GM18511 (cell line): ENCODE measurements at regions not wholly inside any gene's neighbourhood (a gene's known extent, or its start where the extent isn't known, plus 50 kb on each side); places are given as distances from the start of the nearest gene placed in this dataset.
A peak's percentile ranks its signal among the peaks of the same experiment; 100 is the strongest.
"Not testable (repeated sequence)": the region's sequence is repeated elsewhere in the genome, so short reads cannot be mapped to it uniquely, and the experiment has no call there.

Experiments used
- ATAC-seq: cut with Tn5 transposase; IDR thresholded peaks from one replicate; pipeline ENCODE4 v1.9.1; 2021; ENCODE audit warnings: mild to moderate bottlenecking, moderate library complexity; ENCODE audit not compliant: unreplicated experiment

GRCh38 chr2:13768274-13768673 is 864.2 kb upstream of the LRATD1 start:
- peak; percentile 49 for ATAC-seq

- no peak for ATAC-seq
Observed at GRCh38 chr2:13770279-13770678, 862.2 kb upstream of the LRATD1 start.

DNA sequence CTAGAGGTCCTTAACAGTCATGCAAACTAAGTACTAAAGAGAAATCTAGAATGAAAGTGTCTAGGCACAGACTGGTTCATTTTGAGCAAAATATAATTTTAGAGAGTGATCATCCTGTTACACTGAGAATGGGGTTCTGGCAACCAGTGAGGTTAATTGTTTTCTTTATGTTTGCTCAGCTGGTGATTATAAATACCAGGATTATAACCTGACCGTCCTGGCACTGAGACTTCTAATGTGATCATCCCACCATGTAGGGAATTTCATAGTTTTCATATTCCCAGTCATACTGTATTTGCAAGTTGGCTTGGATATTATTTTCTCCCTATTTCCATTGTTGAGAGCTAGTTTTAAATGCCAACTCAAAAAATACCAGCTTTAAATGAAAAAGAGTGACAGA is 852.5 kb upstream of the LRATD1 start:
- ATAC-seq, result no peak

- ATAC-seq, result no peak
Observed at GRCh38 chr2:13791019-13791547, 841.4 kb upstream of the LRATD1 start.

DNA sequence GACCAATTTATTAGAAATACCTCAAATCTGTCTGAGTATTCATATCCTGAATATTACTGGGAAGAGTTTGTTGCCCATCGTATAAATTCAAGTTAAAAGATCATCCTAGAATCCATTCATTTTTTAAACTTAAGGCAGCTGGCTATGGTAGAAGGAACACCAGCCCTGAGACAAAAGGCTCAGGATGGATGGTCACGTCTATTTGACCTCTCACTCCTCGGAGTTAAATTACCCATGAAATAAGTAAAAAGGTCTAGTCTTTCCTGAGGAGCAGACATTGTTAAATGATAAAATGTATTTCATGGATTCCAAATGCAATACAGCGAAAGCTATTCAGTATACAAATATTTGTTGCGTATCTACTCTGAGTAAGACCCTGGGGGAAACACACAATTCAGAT is 826.0 kb upstream of the LRATD1 start:
- ATAC-seq, result no peak

GRCh38 chr2:13813236-13813635 is 819.3 kb upstream of the LRATD1 start:
- no peak for ATAC-seq

- ATAC-seq, result no peak
Observed at GRCh38 chr2:13818002-13818401, 814.5 kb upstream of the LRATD1 start.

DNA sequence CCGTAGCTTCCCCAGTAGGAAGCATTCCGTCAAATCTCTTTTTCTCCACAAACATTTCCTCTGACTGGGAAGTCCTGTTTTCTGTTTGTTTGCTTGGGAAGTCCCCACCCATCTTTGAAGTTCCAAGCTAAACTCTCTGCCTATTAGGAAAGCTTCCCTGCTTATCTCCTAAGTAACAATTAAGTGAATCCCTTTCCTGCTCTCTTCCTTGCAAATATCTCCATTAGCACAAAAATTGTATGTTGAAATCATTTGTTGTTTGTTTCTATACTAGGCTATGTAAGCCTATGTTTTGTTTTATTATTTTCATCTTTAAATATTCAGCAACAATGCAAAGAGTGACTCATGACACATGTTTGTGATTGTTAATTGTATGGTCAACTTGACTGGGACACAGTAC is 812.6 kb upstream of the LRATD1 start:
- no peak for ATAC-seq

DNA sequence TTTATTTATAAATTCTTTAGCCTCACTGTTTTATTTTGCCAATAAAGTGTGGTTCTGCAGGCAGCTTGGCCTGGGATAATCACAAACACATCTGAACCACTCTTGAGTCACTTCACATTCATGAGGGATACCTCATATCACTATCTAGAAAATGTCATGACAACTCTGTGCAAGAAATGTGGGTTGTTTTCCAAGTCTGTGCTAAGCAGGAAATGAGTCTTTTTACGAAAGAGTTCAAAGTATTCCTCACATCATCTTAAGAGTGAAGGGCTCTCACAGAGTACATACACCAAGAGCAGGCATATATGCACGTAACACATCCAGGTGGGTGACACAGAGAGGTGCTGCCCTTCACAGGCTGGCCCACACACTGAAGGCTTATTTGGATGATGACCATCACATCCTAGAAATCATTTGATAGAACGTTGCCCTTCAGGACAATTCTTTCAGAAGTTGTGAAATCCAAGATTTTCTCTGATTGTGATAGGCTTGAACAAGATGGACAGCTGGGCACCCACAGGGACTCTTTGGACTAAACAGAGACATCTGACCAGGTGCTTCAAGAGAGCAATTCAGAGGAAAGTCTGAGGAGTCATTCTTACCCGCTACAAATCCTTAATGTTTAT is 811.1 kb upstream of the LRATD1 start:
- ATAC-seq, result no peak

GRCh38 chr2:13822365-13822764 is 810.2 kb upstream of the LRATD1 start:
- ATAC-seq, result no peak

- no peak for ATAC-seq
Observed at GRCh38 chr2:13826314-13826853, 806.1 kb upstream of the LRATD1 start.

DNA sequence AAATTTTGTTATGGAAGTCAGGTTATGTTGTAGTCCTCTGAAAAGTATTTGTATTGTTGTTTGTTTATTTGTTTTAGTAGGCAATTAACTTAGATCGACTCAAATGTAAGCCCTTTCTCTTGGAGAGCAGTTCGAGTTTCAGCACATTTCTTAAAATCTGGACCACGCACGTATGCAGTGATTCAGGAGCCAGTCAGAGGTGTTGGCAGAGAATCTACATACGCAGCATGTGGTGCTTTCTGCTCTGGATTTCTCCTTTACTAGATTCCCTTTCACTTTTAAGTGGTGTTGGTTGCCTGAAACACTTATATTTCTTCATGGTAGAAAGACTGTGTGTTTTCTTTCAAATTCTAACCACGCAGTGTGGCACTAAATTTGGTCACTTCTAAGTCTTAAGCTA is 773.9 kb upstream of the LRATD1 start:
- no peak for ATAC-seq

- ATAC-seq, result not testable (repeated sequence)
Observed at GRCh38 chr2:13868275-13868674, 764.2 kb upstream of the LRATD1 start.

DNA sequence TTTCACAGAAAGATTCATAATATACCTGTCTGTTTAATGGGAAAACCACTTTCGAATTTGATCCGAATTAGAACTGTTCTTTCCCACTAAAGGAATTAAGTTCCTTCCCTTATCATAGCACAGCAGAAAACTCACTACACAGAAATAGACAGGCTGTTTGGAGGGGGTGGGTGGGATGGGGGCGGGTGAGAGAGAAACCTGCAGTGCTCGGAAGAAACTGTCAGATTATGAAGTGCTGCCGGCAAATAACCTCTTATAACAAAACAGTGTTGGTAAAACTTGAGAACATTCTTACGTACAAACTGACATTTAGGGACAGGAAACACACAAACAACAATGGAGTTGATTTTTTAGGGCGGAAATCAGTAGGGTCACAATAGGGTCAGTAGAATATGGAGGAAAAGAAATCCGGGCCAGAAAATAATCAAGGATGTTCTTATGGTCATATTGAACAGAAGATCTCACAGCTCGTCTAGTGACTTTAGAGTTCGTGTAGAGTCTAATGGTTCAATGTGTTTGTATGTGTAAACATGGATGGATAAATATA is 756.0 kb upstream of the LRATD1 start:
- ATAC-seq, result no peak

GRCh38 chr2:13877571-13877970 is 754.9 kb upstream of the LRATD1 start:
- no peak for ATAC-seq

GRCh38 chr2:13884291-13884976 is 748.1 kb upstream of the LRATD1 start:
- no peak for ATAC-seq

DNA sequence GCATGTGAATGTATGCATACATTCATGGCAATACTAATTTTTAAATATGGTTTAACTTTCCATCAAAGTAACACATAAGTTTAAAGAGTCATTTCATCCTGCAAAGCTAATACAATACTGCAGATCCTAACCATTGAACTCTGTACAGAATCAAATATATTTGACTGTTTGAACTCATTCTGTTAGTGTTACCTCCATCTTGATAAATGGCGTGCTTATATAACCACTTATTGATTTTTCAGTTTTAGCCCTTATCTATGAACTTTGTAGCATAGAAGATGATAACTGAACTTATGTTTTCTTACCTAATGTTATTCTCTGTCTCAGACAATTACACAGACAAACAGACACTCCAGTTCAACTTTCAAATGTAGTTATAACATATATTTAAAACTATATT is 731.0 kb upstream of the LRATD1 start:
- ATAC-seq, result no peak

DNA sequence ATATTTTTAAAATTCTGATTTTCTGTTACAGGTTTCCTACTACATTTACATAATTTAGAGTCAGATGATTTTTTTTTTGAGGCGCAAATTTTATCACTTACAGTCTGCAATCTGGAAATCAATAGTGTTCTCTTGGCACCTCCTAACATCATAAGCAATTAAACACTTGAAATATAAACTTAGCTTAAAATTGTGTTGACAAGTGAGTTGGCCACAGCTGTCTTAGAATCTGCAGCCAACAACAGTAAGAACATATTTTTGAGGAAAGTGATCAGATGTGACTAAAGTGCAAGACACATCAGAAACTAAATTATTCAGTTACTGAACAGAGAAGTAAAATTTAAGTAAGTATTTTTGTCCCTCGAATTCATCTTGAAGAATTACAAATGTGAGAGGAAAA is 726.7 kb upstream of the LRATD1 start:
- no peak for ATAC-seq

DNA sequence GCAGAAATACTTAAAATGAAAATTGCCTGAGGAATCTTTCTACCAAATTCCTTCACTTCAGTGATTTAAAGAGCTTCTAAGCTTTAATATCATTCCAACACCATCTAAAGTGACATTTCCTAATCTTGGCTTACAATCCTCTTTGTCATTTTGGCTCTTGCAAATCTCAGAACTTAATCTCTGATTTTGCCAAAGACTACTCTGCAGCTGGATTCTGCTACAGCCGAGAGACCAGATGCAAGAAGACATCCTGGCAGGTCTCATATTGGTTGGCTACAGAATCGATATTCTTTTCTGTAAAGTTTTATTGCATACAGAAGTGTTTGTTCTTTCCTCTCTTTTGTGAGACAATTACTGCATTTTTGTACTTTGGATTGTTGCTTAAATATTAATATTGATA is 716.5 kb upstream of the LRATD1 start:
- ATAC-seq, result no peak

DNA sequence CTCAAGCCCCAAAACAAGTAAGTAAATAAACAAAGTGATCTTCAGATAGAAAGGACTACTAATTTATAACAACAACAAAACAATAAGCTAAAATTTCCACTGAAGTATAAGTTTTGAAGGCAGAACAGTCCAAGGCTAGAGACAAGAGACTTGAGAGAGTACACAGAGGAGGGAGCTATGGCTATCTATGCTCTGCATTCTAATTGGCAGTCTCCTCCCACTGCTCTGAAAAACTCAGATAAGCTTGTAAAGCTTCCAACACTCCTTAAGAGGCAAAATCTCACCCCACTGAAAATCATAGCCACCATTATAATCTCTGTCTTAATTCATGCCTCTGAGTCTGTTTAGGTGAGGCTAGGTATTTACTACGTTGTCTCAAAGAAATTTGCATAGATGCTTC is 714.6 kb upstream of the LRATD1 start:
- ATAC-seq, result no peak

DNA sequence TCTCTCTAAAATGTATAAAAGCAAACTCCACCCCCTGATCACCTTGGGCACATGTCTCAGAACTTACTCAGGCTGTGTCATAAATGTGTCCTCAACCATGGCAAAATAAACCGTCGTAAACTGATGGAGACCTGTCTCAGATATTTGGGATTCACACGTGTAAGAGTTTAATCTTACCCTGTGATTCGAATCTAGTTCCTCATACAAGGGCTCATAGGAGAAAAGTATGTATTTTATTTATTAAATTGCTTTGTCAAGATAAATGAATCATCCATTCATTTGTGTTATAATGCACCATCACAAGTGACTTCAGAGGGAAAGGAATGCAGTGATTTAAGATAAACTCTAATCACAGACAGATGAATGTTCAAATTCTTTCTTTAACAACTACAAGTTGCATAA is 712.5 kb upstream of the LRATD1 start:
- ATAC-seq, result no peak

DNA sequence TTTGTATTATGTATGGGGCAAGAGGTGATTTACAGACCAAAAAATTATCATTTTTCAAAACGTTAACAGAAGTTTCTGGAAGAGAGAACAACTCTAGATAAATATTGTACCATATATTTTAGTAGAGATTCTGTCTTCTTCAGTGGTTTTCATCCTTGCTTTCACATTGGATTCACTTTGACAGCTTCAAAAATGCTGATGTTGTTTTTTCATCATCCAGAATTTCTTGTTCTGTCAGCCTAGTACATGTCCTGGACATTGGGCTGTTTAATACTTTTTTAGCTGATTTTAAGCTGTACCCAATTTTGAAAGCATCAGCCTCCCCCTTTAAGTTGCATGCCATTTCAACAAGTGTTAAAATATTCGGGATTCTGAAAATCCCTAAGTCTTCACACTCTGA is 711.3 kb upstream of the LRATD1 start:
- no peak for ATAC-seq
